Stimulated activated naive CD8-positive, alpha-beta T cell treated with anti-CD3 and anti-CD28 coated beads, Interleukin-15, amount 100 ng/mL, for 72 hours (primary cell): ENCODE measurements at regions not wholly inside any gene's neighbourhood (a gene's known extent, or its start where the extent isn't known, plus 50 kb on each side); places are given as distances from the start of the nearest gene placed in this dataset.

Experiments used
- ATAC-seq: fragments of 150-1000 bp; cut with Tn5 transposase; 2 replicates; pipeline ENCODE4 v1.10.0; 2021; ENCODE audit warnings: mild to moderate bottlenecking, moderate library complexity
- DNase-seq, 2 donors: peaks; one replicate each; pipeline ENCODE4 v3.0.0; 2021 to 2022
- H3K27ac Mint-ChIP-seq, 2 donors: one replicate each; pipeline ENCODE4 v1.8.0; 2022; ENCODE audit warnings: mild to moderate bottlenecking in 2 of 2, mixed read lengths in 2 of 2, moderate library complexity in 2 of 2
- H3K27me3 Mint-ChIP-seq: one replicate; pipeline ENCODE4 v1.8.0; 2022; ENCODE audit warnings: mixed read lengths
- H3K4me1 Mint-ChIP-seq: one replicate; pipeline ENCODE4 v1.8.0; 2022; ENCODE audit warnings: mild to moderate bottlenecking, mixed read lengths
- H3K4me3 Mint-ChIP-seq, 2 donors: one replicate each; pipeline ENCODE4 v1.8.0; 2022; ENCODE audit warnings: mild to moderate bottlenecking in 2 of 2, mixed read lengths in 2 of 2, moderate library complexity in 1 of 2
- H3K9me3 Mint-ChIP-seq, 2 donors: one replicate each; pipeline ENCODE4 v1.8.0; 2022; ENCODE audit warnings: mixed read lengths in 2 of 2

DNA sequence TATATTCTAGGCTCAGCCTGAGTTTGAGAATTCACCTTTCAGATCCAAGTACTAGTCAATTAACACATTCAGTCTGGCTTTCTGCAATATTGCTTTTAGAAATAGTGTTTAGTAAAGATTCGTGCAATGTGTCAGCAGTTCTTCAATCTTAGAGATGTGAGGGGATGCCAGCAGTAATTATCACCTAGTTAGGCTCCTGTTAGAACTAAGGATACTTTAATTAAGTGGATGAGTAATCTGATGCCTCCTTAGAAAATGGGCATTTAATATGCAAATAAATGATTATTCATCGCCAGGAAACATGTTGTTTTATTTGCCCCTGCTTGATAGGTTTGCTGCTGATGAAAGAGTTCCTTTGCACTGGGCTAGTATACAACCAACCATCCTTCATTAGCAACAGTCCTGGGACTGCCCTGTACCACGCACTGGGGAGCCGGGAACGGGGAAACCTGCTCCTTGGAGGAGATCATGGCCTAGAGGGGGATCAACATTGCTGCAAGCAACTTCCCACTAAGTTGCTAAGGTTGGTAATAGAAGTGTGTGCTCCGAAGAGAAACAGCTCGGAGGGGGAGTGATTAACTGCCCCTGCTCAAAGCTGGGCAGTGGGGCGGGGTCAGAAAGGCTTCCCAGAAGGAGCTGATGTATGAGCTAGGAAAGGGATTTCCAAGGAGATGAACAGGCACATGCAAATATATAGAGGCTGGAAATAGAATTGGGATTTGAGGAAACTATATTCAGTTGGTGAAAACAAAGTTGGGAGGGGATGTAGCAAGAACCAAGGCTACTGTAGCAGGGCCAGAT is 231.8 kb downstream of the DRD1 start:
- ATAC-seq (no peak), DNase-seq (no peak)
- Mint-ChIP-seq H3K9me3 (no peaks in the 10 kb centered on the region), H3K4me1 (no peaks in the 10 kb centered on the region), H3K27ac (no peak overlapping the region), H3K27me3 (peaks cover 31% of the 10 kb centered on the region), H3K4me3 (no peak overlapping the region)

DNA sequence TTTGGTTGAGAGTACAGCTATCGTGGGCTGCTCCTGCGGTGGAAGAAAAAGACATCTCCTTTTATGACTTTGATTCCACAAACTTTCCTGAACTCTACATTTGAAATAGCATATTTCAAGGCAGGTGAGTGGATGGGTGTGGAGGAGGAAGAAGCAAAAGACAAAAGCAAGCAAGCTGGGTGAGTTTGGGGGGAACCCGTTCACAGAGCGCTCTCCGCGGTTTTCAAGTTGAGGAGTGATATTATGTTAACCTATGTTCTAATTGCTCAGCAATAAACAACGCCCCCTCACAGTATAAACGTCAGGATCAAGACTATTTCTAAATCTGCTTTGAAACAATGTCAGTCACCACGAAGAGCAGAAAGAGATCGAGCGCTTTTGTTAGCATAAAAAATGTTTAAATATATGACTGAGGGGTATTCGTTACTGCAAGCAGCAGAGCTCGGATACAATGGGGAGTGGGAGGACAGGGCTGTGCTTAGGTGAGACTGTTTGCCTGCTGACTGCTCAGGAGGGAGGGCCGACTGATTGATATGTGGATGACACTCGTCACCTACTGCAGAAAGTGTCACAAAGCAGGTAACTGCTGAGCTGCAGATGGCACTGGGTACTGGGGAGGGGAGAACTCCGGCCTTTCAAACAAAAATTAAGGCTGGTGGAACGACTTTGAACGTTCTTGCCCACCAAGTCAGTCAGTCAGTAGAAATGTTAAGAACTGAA is 236.5 kb downstream of the DRD1 start:
- Mint-ChIP-seq H3K27ac (no peak overlapping the region), H3K4me3 (no peak overlapping the region)
- DNase-seq: no peak

DNA sequence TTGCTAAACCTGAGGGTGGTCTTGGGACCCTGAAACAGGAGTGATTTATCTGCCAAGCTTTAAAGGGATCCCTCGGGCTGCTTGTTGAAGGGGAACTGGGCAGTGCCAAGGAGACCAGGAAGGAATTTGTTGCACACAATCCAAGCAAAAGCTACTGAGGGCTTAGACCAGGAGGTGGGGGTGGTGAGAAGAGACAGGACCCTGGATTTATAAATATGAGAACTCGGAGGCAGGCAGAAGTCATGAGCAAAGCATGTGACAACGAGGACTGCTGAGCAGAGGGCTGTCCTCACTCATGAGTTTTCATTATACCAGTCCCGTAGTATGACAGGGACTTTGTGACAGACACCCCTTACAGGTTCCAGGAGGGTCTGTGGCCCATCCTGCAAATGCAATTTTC is 237.3 kb downstream of the DRD1 start:
- no peak for ATAC-seq
- Mint-ChIP-seq H3K27me3 (peaks cover 17% of the 10 kb centered on the region), H3K9me3 (no peaks in the 10 kb centered on the region), H3K4me3 (no peak overlapping the region), H3K4me1 (no peaks in the 10 kb centered on the region), H3K27ac (no peak overlapping the region)
- DNase-seq: no peak

More for the DNA sequence above, 236.5 kb downstream of the DRD1 start:
- no peaks in the 10 kb centered on the region for H3K4me1 Mint-ChIP-seq
- H3K9me3 Mint-ChIP-seq: no peaks in the 10 kb centered on the region
- ATAC-seq: no peak
- H3K27me3 Mint-ChIP-seq: peaks cover 17% of the 10 kb centered on the region

DNA sequence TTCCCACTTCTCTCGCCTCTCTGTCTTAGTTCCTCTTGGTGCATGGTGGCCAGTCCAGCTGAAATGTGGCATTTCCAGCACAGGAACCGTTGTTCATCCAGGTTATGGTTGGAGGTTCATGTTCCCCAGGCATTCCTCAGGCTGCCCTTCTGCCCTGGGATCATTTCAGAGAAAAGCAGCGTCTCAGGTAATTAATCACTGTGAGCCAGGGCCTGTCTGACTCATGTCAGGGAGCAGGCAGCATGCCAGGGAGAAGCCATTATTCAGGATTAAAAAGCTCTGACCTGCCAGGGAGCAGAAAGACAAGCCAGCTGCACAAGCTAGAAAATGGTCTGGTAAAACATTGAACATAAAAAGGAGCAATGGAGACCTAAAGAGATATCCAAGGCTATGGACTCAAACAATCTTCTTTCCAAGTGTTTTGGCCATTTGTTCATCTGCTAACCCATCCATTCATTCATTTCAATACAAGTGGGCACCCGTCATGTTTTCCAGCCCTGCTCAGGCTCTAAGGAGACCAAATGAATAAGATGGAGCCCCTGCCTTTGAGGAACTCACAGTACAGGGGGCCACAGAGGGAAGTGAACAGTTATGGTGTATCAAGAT is 241.4 kb downstream of the DRD1 start:
- H3K4me1 Mint-ChIP-seq: no peaks in the 10 kb centered on the region
- H3K27me3 Mint-ChIP-seq: peaks cover 14% of the 10 kb centered on the region
- no peak overlapping the region for H3K27ac Mint-ChIP-seq

DNA sequence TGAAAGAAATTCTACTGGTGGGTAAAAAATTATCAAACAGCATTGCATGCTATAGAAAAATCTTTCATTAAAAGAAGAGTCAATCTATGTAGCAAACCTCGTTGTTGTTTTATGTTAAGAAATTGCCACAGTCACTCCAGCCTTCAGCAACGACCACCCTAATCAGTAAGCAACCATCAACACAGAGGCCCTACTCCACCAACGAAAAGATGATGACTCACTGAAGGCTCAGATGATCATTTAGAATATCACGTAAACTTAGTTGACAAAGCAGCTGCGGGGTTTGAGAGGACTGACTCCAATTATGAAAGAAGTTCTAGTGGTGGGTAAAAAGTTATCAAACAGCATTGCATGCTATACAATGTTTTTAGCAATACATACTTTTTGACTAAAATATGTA is 242.6 kb downstream of the DRD1 start:
- H3K9me3 Mint-ChIP-seq: no peaks in the 10 kb centered on the region
- ATAC-seq: no peak
- no peaks in the 10 kb centered on the region for H3K4me1 Mint-ChIP-seq
- DNase-seq: no peak
- H3K4me3 Mint-ChIP-seq: no peak overlapping the region
- H3K27ac Mint-ChIP-seq: no peak overlapping the region
- peaks cover 21% of the 10 kb centered on the region for H3K27me3 Mint-ChIP-seq

More for the DNA sequence above, 241.4 kb downstream of the DRD1 start:
- DNase-seq (no peak), ATAC-seq (no peak)
- H3K4me3 Mint-ChIP-seq: no peak overlapping the region
- H3K9me3 Mint-ChIP-seq: no peaks in the 10 kb centered on the region

DNA sequence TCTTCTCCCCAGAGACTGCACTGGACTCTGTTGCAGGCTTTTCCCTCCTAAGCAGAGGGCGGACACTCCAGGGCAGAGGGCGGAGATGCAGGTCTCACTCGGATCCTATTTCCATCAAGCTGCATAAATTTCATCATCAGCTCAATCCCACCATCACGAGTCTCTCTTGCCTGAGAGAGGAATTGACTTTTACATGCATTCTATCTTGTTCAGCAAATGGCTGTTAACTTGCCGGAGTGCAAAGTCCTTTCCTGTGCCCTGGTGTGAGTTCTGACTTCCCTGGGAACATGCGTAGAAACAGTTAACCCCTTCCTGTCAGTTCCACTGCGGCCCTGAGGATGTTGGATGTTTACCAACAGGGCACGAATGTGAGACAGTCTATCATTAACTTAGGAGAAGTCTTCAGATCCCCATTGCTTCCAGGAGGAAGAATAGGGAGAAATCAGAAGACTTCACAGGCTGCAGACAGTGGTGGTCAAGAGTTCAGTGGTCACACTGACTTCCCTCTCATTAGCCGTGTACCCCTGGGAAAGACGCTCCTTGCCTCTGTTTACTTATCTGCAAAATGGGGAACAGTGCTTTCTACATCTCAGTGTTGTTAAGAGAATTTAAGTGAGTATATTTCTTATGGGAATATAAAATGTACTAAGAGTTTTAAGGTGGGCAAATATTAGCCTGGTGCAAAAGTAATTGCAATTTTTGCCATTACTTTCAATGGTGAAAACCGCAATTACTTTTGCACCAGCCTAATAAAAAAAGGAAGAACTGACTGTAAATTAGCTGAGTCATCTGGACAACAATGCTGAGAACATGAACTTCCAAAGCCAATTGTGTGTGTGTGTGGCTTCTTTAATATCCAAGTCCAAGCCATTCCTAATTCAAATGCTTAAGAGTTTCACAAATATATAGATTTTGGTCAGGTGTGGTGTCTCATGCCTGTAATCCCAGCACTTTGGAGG is 248.0 kb downstream of the DRD1 start:
- DNase-seq: no peak
- Mint-ChIP-seq H3K27ac (no peak overlapping the region), H3K9me3 (no peaks in the 10 kb centered on the region)

GRCh38 chr5:175181331-175181730 is 262.7 kb downstream of the DRD1 start:
- H3K27me3 Mint-ChIP-seq: peaks cover 34% of the 10 kb centered on the region
- no peak overlapping the region for H3K27ac Mint-ChIP-seq
- no peak overlapping the region for H3K4me3 Mint-ChIP-seq
- H3K4me1 Mint-ChIP-seq: no peaks in the 10 kb centered on the region
- DNase-seq: no peak
- ATAC-seq: no peak
- H3K9me3 Mint-ChIP-seq: no peaks in the 10 kb centered on the region

More for the DNA sequence above, 248.0 kb downstream of the DRD1 start:
- no peak for ATAC-seq
- Mint-ChIP-seq H3K4me1 (no peaks in the 10 kb centered on the region), H3K4me3 (no peak overlapping the region), H3K27me3 (peaks cover 28% of the 10 kb centered on the region)

- DNase-seq (no peak), ATAC-seq (no peak)
- no peak overlapping the region for H3K27ac Mint-ChIP-seq
- peaks cover 11% of the 10 kb centered on the region for H3K27me3 Mint-ChIP-seq
- no peaks in the 10 kb centered on the region for H3K4me1 Mint-ChIP-seq
- H3K9me3 Mint-ChIP-seq: no peaks in the 10 kb centered on the region
- H3K4me3 Mint-ChIP-seq: no peak overlapping the region
These were observed 273.1 kb downstream of the DRD1 start for GRCh38 chr5:175170899-175171298.

- no peak overlapping the region for H3K4me3 Mint-ChIP-seq
- ATAC-seq (no peak), DNase-seq (no peak)
- H3K4me1 Mint-ChIP-seq: no peaks in the 10 kb centered on the region
- H3K27ac Mint-ChIP-seq: no peak overlapping the region
- no peaks in the 10 kb centered on the region for H3K9me3 Mint-ChIP-seq
- peaks cover 18% of the 10 kb centered on the region for H3K27me3 Mint-ChIP-seq
These were observed 275.0 kb downstream of the DRD1 start for GRCh38 chr5:175168882-175169507.

- H3K4me3 Mint-ChIP-seq: no peak overlapping the region
- H3K9me3 Mint-ChIP-seq: no peaks in the 10 kb centered on the region
- peaks cover 18% of the 10 kb centered on the region for H3K27me3 Mint-ChIP-seq
- ATAC-seq (no peak), DNase-seq (no peak)
- H3K4me1 Mint-ChIP-seq: no peaks in the 10 kb centered on the region
- no peak overlapping the region for H3K27ac Mint-ChIP-seq
These were observed 278.0 kb downstream of the DRD1 start for GRCh38 chr5:175166026-175166425.

DNA sequence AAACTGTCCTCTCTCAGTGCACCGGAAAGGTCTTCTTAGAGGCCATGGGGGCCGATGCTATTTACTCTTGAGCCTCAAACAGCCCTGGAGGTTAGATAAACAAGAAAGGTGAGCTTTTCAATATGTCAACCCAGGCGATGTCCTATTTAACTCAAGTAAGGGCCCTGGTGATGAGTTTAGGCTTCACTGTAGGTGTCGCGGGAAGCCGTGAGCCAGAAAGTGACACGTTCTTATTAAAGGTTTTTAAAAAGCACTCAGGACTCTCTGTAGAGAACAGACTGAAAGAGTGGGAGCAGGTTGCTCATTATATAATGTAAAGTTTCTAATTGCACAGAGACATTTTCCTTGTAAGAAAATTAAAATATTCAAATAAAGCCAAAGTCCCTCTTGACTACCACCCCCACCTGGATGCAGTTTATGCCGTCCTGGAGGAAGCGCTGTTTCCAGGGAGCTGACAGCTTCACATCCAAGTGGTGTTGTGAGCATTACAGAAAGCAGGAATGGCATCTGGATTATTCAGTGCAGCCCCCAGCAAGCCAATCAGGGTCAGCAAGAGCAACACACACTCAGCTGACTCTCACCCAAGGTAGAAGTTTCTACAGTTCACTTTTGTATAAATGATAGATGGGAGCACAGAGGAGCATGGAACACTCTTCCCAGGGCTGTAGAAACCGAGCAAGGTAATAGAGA is 280.3 kb downstream of the DRD1 start:
- Mint-ChIP-seq H3K9me3 (no peaks in the 10 kb centered on the region), H3K4me3 (no peak overlapping the region), H3K27ac (no peak overlapping the region), H3K4me1 (no peaks in the 10 kb centered on the region), H3K27me3 (peaks cover 18% of the 10 kb centered on the region)
- ATAC-seq (no peak), DNase-seq (no peak)

DNA sequence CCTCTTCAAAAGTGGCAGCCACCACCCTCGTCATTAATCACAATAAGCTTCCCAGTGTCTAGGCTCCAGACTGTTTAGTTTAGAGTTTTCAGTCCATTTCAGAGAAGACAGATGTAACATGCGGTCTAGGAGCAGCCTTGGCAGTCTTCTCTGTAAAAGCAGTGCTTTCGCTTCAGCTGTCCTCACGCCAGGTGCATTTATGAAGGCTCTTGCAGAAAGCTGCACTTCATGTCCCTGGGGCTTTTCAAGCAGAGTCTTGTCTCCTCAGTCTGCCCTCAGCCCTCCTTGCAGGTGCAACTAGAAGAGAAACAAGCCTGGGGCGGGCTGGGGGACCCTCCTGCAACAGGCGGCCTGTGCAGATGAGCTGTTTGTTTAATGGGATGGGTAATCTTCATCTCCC is 281.9 kb downstream of the DRD1 start:
- Mint-ChIP-seq H3K27ac (no peak overlapping the region), H3K27me3 (peaks cover 18% of the 10 kb centered on the region), H3K4me3 (no peak overlapping the region), H3K9me3 (no peaks in the 10 kb centered on the region), H3K4me1 (no peaks in the 10 kb centered on the region)
- no peak for DNase-seq
- no peak for ATAC-seq

DNA sequence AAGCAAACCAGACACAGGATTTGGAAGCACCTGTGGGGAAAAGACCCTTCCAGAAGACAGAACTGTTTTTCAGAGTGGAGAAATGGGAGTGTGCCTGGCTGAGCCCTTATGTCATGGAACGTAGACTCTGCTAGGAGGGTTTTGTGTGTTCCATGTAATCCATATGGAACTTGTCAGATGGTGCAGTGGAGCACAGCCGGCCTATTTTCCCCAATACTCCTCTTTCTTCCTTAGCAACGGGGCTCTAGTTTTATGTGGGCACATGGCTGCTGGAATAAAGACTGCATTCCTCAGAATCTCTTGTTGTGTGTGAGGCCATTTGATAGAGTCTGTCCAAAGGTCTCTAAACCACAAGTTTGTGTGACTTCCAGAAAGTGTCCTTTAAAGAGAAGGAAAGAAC is 284.0 kb downstream of the DRD1 start:
- ATAC-seq: no peak
- Mint-ChIP-seq H3K4me1 (no peaks in the 10 kb centered on the region), H3K27ac (no peak overlapping the region), H3K27me3 (peaks cover 7% of the 10 kb centered on the region), H3K9me3 (no peaks in the 10 kb centered on the region), H3K4me3 (no peak overlapping the region)
- no peak for DNase-seq

DNA sequence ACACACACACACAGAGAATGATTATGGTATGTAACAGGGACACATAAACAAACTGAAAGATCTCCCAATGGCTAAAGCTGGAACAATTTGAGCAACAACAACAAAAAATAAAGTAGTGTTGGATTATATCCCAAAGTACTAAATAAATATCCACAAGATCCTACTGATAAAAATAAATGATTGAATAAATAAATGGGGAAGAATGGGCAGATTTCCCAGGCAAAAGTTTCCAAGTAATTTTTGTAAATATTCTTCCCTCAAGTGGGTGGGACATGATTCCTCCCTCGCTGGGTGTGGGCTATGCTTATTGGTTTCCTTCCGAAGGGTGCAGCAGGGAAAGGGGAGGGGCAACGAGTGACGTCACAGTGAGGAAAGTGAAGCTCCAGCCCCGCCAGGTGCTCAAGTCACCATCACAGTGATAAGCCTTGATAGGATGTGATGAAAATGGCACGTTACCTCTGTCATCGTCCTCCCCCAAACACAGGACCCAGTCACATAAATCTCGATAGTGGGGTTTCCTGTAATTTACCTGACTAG is 295.3 kb downstream of the DRD1 start:
- no peak for DNase-seq
- Mint-ChIP-seq H3K27ac (no peak overlapping the region), H3K27me3 (no peaks in the 10 kb centered on the region), H3K9me3 (peaks cover 23% of the 10 kb centered on the region in 2 donors), H3K4me1 (no peaks in the 10 kb centered on the region), H3K4me3 (no peak overlapping the region)
- no peak for ATAC-seq
